Panc1 (cell line): ENCODE measurements at regions not wholly inside any gene's neighbourhood (a gene's known extent, or its start where the extent isn't known, plus 50 kb on each side); places are given as distances from the start of the nearest gene placed in this dataset.

ENCODE experiments used
- ATAC-seq: fragments of 200-7000 bp; cut with Tn5 transposase; 2 replicates; pipeline ENCODE4 v1.9.1; 2020; ENCODE audit warnings: mild to moderate bottlenecking, moderate library complexity
- BruUV-seq: library from RNA; stranded (reverse); fragments of 400-500 nt; replicated peaks from 2 replicates; lab custom pipeline; 2021; lab: Mats Ljungman, UMichigan
- CTCF ChIA-PET: fragments of 300-600 bp; sonication (Branson Sonifier 250); formaldehyde crosslinking; loops from one replicate; lab custom pipeline; 2022; ENCODE audit warnings: antibody characterized with exemption; lab: Charles Lee
- POLR2A ChIA-PET: fragments of 300-600 bp; sonication (Branson Sonifier 250); formaldehyde crosslinking; loops from one replicate; lab custom pipeline; 2022; ENCODE audit warnings: antibody characterized with exemption; lab: Charles Lee
- DNase-seq: peaks from one replicate; pipeline ENCODE4 v3.0.0-alpha.2; 2010; ENCODE audit warnings: low read depth, low spot score
- H3K27ac ChIP-seq: 2 replicates; pipeline ENCODE4 v1.5.1; 2011; ENCODE audit warnings: mild to moderate bottlenecking, low read length, inconsistent platforms
- H3K27me3 ChIP-seq: fragments of 200-500 bp; sonication (Bioruptor generic); 2 replicates; pipeline ENCODE4 v1.6.0; 2014; ENCODE audit warnings: low read length, inconsistent platforms; ENCODE audit not compliant: control insufficient read depth, insufficient read depth
- H3K36me3 ChIP-seq: fragments of 200-500 bp; sonication (Bioruptor generic); 2 replicates; pipeline ENCODE4 v1.5.1; 2014; ENCODE audit warnings: inconsistent platforms, mild to moderate bottlenecking, low read length, moderate library complexity; ENCODE audit not compliant: control insufficient read depth, insufficient read depth
- H3K4me1 ChIP-seq: 2 replicates; pipeline ENCODE4 v1.5.1; 2011; ENCODE audit warnings: inconsistent platforms, mild to moderate bottlenecking, low read length, moderate library complexity; ENCODE audit not compliant: control insufficient read depth, insufficient read depth
- H3K4me3 ChIP-seq, 2 experiments: 2 replicates each; pipeline ENCODE4 v1.5.1; 2011 to 2012; ENCODE audit warnings: low read depth in 2 of 2, low read length in 2 of 2, mild to moderate bottlenecking in 2 of 2, inconsistent platforms in 1 of 2, moderate library complexity in 1 of 2
- H3K9me3 ChIP-seq: fragments of 200-500 bp; sonication (Bioruptor generic); 2 replicates; pipeline ENCODE4 v1.5.1; 2014; ENCODE audit warnings: low read depth, mild to moderate bottlenecking, inconsistent platforms, low read length, moderate library complexity; ENCODE audit not compliant: control insufficient read depth, insufficient read depth
- POLR2AphosphoS5 ChIP-seq: IDR thresholded peaks from 2 replicates; pipeline ENCODE4 v1.6.1; 2012; ENCODE audit warnings: mild to moderate bottlenecking, low read depth, low read length, moderate library complexity
- SIN3A ChIP-seq: IDR thresholded peaks from 2 replicates; pipeline ENCODE4 v1.6.1; 2012; ENCODE audit warnings: low read depth, mild to moderate bottlenecking, low read length, moderate library complexity, borderline replicate concordance; ENCODE audit not compliant: insufficient read depth
- TCF7L2 ChIP-seq: IDR thresholded peaks from 2 replicates; pipeline ENCODE4 v1.6.1; 2011; ENCODE audit warnings: mild to moderate bottlenecking, low read depth, low read length, inconsistent platforms
- in situ Hi-C: cut with HindIII; loops from 2 replicates; pipeline ENCODE4 v1.10.0; 2016; ENCODE audit warnings: low sequenced_read_pairs, low pct_unique_long_range_greater_than_20kb
- intact Hi-C: fragments of 100-400 bp; cut with micrococcal nuclease; formaldehyde crosslinking; loops from one replicate; pipeline ENCODE4 v1.10.0; 2022; ENCODE audit not compliant: unreplicated experiment
- TF ChIP-seq, protein P1 (sequence below): fragments of 450-650 bp; IDR thresholded peaks from 2 replicates; pipeline ENCODE4 v1.5.1; 2017; ENCODE audit warnings: mild to moderate bottlenecking
- TF ChIP-seq, protein P2 (sequence below), 2 experiments: IDR thresholded peaks; 2 replicates each; pipeline ENCODE4 v1.6.1; 2011 to 2012; ENCODE audit warnings: low read depth in 2 of 2, control low read depth in 1 of 2, low read length in 1 of 2, mild to moderate bottlenecking in 1 of 2, moderate library complexity in 1 of 2; ENCODE audit not compliant: insufficient read depth in 1 of 2

GRCh38 chr15:62390791-62391640, 225.9 kb upstream of the C2CD4B start:
- in situ Hi-C loops = no loop called here

GRCh38 chr15:62391641-62392262, 226.7 kb upstream of the C2CD4B start:
- peaks cover 9% of the 10 kb centered on the region for H3K27me3 ChIP-seq
- no peaks in the 10 kb centered on the region for H3K9me3 ChIP-seq
- H3K27ac ChIP-seq = peak overlapping the region; percentile 54; the same call in 1 of the 2 replicates
- DNase-seq (no peak), ATAC-seq (peak; percentile 74)
- POLR2A ChIA-PET = no interaction called here
- peaks cover 5% of the 10 kb centered on the region for H3K4me1 ChIP-seq
- no peaks in the 10 kb centered on the region; the same call in 1 of the 2 replicates for H3K36me3 ChIP-seq
- intact Hi-C loops = no loop called here
- in situ Hi-C loops = no loop called here
- BruUV-seq = no TSS peak
- peak overlapping the region; percentile 84 to 100 for H3K4me3 ChIP-seq
- CTCF ChIA-PET = interaction anchor here (0.6 to 2.2 kb wide), 3 partner anchors 55 to 350 kb away, joined by 3 to 11 read pairs (median 3); no protein-coding TSS in a partner anchor
- TF ChIP-seq POLR2AphosphoS5 = no peak
- TF ChIP-seq, protein P1, sequence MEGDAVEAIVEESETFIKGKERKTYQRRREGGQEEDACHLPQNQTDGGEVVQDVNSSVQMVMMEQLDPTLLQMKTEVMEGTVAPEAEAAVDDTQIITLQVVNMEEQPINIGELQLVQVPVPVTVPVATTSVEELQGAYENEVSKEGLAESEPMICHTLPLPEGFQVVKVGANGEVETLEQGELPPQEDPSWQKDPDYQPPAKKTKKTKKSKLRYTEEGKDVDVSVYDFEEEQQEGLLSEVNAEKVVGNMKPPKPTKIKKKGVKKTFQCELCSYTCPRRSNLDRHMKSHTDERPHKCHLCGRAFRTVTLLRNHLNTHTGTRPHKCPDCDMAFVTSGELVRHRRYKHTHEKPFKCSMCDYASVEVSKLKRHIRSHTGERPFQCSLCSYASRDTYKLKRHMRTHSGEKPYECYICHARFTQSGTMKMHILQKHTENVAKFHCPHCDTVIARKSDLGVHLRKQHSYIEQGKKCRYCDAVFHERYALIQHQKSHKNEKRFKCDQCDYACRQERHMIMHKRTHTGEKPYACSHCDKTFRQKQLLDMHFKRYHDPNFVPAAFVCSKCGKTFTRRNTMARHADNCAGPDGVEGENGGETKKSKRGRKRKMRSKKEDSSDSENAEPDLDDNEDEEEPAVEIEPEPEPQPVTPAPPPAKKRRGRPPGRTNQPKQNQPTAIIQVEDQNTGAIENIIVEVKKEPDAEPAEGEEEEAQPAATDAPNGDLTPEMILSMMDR = peak; percentile 59
- peak; percentile 48; the same call in 1 of the 2 replicates for TF ChIP-seq SIN3A
- TF ChIP-seq TCF7L2 = 0 out of 2 replicates have a peak, but pooled peaks have one; percentile 17
- TF ChIP-seq, protein P2, sequence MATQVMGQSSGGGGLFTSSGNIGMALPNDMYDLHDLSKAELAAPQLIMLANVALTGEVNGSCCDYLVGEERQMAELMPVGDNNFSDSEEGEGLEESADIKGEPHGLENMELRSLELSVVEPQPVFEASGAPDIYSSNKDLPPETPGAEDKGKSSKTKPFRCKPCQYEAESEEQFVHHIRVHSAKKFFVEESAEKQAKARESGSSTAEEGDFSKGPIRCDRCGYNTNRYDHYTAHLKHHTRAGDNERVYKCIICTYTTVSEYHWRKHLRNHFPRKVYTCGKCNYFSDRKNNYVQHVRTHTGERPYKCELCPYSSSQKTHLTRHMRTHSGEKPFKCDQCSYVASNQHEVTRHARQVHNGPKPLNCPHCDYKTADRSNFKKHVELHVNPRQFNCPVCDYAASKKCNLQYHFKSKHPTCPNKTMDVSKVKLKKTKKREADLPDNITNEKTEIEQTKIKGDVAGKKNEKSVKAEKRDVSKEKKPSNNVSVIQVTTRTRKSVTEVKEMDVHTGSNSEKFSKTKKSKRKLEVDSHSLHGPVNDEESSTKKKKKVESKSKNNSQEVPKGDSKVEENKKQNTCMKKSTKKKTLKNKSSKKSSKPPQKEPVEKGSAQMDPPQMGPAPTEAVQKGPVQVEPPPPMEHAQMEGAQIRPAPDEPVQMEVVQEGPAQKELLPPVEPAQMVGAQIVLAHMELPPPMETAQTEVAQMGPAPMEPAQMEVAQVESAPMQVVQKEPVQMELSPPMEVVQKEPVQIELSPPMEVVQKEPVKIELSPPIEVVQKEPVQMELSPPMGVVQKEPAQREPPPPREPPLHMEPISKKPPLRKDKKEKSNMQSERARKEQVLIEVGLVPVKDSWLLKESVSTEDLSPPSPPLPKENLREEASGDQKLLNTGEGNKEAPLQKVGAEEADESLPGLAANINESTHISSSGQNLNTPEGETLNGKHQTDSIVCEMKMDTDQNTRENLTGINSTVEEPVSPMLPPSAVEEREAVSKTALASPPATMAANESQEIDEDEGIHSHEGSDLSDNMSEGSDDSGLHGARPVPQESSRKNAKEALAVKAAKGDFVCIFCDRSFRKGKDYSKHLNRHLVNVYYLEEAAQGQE (IDR thresholded peaks at IDR 0.05; ENCODE audit: insufficient read depth in 1 of 2, low read depth in 2 of 2, low read length in 1 of 2) = no peak

More at GRCh38 chr15:62390791-62391640, 225.9 kb upstream of the C2CD4B start:
- ATAC-seq (peak; percentile 66), DNase-seq (no peak)
- ChIA-PET POLR2A (no interaction called here), CTCF (interaction anchor here (0.6 to 2.2 kb wide), 2 partner anchors 54 to 351 kb away, joined by 3 to 11 read pairs; no protein-coding TSS in a partner anchor)
- intact Hi-C loops = no loop called here
- H3K36me3 ChIP-seq = no peaks in the 10 kb centered on the region; the same call in 1 of the 2 replicates
- peaks cover 12% of the 10 kb centered on the region for H3K27me3 ChIP-seq
- peaks cover 5% of the 10 kb centered on the region for H3K4me1 ChIP-seq
- H3K9me3 ChIP-seq = no peaks in the 10 kb centered on the region
- H3K27ac ChIP-seq = peak overlapping the region; percentile 54
- no TSS peak for BruUV-seq
- TF ChIP-seq, protein P1 = 0 out of 2 replicates have a peak, but pooled peaks have one; percentile 5
- TF ChIP-seq SIN3A (no peak), TCF7L2 (no peak), POLR2AphosphoS5 (no peak)
- TF ChIP-seq, protein P2 (IDR thresholded peaks at IDR 0.05; ENCODE audit: insufficient read depth in 1 of 2, low read depth in 2 of 2, low read length in 1 of 2) = no peak
- peak overlapping the region; percentile 84 to 100 for H3K4me3 ChIP-seq
